HG02623 (cell line): ENCODE measurements at regions not wholly inside any gene's neighbourhood (a gene's known extent, or its start where the extent isn't known, plus 50 kb on each side); places are given as distances from the start of the nearest gene placed in this dataset.
"Not testable (repeated sequence)": the region's sequence is repeated elsewhere in the genome, so short reads cannot be mapped to it uniquely, and the experiment has no call there.

Source experiments
- ATAC-seq: cut with Tn5 transposase; IDR thresholded peaks from one replicate; pipeline ENCODE4 v1.9.1; 2021; ENCODE audit warnings: moderate library complexity; ENCODE audit not compliant: unreplicated experiment

DNA sequence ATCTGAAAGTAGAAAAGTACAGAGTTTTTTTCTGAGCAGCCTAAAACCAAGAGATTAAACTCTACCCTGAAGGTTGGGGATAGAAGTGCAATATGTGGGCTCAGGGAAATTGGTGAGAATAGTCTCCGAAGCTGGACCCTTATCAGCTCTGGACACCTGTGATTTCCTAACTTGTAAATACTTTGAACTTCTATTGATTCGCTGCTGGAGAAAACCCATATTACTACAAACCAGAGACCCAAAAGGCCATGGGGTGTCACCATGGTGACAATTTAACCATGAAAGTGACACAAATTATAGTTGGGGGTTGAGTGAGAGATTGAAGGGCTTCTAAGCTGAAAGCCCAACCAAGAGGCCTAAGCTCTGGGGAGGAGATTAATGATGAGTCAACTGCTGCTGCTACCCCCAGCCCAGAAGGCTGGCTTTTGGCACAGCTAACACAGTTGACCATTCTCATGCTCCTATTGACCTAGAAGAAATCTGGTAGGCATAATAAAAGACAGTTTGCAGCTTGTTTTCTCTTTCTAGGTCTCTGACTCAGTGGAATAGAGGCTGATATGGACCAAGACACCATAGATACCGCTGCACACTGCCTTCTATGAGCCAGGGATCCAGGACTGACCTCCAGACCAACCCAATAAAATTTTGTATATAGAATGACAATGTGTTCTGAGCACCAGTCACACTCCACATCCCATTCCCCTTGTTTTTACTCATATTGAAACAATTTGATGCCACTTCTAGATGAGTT, 131.9 kb upstream of the FNDC3A start:
- no peak for ATAC-seq

GRCh38 chr13:48844676-48845075, 131.0 kb upstream of the FNDC3A start:
- ATAC-seq, result no peak

- ATAC-seq, result no peak
Measured at GRCh38 chr13:48849515-48849914, 126.2 kb upstream of the FNDC3A start.

- ATAC-seq, result no peak
Measured at GRCh38 chr13:48851707-48852106, 124.0 kb upstream of the FNDC3A start.

- ATAC-seq, result no peak
Measured at GRCh38 chr13:48852911-48853727, 122.6 kb upstream of the FNDC3A start.

DNA sequence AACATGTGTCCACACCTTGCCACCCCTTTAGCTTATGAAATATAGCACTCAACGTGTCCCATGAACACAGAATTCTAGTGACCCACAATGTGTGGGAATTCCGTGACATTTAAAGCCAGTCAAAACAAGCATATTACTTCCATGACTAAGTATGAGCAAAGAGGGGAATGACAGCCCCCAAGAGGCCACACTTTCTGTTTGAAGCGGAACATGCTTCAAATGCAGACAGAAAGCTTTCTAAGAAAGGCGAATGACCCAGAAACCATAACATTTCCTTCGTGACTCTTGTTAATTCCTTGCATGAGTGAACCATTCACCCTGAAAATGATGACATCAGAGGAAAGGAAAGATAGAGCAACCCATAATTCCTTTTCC, 122.0 kb upstream of the FNDC3A start:
- no peak for ATAC-seq

DNA sequence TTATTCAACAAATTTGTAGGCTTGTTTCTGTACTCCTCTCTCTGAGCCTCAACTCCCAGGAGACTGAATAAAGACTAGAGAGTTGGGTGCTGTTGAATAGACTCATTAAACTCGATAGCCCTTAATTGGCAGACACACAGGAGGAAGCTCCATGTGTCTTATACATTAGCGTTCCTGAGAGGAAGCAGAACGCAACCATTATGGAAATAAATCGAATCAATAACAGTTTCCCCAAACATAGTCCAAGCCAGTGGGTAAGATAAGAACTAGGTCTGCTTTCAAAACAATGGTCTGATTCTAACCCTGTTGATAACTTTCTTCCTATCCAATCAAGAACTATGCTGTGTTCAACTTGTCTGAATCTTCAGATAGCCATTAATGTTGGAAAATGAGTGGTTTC, 118.1 kb upstream of the FNDC3A start:
- no peak for ATAC-seq

DNA sequence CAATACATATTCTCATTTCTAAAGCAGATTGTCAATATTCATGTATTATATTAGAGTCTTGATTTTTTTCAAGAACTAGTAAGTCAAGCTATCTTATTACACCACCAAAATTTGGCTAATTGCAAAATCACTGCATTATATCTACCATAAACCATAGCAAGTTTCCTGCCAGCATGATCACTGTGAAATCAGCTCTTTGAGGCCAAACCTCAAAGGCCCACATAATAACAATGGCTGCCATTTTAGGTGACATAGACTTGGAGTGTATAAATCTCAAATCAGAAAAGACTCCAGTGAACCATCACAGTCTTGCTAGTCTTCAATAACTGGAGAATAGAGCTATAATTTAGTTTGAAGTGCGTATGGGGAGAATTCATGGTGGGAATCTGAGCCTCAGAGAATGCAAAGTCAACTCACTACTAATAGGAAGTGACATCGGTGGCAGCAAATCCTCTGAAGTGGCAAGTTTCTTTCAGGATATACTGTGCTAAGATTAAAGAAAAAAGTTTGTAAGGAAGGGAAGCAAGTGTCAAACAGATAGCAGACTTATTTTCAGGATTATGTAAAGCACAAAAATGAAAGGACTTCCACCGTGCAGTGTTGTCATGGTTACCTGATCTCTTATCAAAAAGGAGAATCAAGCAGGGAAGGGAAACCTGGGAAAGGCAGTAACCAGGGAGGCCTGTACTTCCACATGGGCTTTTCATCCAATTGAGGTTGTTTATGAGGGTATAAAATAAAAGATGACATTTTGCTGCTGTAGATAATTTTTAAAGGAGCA, 117.4 kb upstream of the FNDC3A start:
- no peak for ATAC-seq

GRCh38 chr13:48859272-48860105, 116.2 kb upstream of the FNDC3A start:
- no peak for ATAC-seq

DNA sequence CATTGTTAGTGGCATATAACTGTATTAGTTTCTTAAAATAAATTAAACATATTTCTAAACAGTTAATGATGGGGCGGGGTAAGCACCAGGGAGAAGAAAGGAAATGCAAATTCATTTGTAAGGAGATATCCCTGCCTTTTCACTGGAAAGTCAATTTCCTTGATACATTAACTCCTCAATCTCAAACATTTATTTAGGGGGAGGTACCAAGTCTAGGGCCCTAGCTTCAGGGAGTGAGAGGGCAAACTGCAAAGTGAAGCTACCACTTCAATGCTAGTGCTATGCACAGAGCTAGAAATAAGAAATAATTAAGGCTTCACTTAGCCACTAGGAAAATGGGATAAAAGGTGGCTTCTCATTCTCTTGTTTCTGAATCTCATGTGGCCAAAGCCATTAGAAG, 115.3 kb upstream of the FNDC3A start:
- ATAC-seq, result no peak

DNA sequence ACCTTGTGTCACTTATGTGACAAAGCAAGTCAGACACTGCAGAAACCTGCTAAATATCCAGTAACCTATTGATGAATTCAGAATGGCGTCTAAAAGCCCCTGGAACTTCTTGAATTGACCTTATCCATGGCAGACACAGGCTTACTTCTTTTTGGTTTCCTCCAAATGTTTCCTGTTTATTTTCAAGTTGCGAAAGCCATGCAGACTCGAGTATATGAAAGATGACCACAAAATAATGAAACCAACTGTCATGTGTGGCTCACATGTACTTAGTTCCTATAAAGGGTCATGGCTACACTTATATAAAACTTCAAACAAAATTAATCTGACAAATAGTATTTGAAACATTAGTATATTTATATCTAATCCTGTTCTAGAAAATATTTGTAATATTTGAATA, 113.1 kb upstream of the FNDC3A start:
- no peak for ATAC-seq

DNA sequence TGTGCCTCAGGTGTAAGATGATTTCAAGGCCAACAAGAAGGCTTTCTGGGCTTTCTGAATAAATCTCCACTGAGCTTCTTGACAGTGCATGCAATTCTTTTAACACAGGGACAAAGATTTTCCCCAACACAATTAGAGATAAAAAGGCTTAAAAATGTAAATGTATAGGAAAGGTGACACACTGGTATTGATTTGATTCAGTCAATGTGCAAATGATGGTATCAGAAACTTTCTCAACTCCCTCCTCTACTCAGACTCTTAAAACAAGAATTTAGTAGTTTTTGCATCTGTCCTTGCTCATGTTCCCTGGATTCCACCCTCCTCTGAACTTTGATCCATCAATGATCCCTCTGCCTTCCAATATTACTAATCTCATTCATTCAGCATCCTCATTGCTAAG, 111.6 kb upstream of the FNDC3A start:
- no peak for ATAC-seq

GRCh38 chr13:48866249-48866648, 109.5 kb upstream of the FNDC3A start:
- ATAC-seq, result no peak

GRCh38 chr13:48873081-48873480, 102.6 kb upstream of the FNDC3A start:
- no peak for ATAC-seq

DNA sequence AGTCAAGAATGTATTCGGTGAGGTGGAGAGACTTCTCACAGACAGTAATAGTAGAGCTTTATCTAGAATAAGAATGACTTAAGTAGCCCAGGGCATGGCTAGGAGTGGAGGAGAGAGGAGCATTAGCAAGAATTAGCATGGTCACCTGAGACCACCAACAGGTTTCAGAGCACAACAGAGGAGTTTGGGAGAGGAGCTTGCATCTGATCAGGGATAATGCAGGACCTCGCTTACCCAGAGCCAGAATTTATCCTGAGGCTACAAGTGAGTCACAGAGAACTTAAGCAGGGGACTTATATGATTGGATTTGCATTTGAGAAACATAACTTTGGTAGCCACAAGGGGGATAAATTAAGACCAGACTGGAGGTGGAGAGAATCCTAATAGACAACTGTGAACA, 102.1 kb upstream of the FNDC3A start:
- ATAC-seq, result no peak

DNA sequence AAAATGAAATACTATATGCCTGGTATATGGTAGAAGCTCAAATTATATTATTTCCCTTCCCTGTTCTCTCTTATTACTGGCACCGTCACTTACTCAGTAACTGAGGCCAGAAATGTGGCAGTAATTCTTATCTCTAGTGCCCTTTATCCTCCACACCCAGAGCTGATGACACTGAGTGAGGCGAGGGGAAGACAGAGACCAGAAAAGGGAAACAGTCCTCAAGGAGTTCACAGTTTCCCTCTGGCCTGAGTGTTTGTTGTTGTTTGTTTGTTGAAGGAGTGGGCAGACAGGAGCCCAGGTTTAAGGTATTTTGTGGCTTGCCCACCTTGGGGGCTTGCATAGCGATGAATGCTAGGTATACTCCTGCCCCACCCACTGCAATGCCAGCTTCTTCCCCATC, 101.5 kb upstream of the FNDC3A start:
- no peak for ATAC-seq

- ATAC-seq, result no peak
Measured at GRCh38 chr13:48875047-48875446, 100.7 kb upstream of the FNDC3A start.

DNA sequence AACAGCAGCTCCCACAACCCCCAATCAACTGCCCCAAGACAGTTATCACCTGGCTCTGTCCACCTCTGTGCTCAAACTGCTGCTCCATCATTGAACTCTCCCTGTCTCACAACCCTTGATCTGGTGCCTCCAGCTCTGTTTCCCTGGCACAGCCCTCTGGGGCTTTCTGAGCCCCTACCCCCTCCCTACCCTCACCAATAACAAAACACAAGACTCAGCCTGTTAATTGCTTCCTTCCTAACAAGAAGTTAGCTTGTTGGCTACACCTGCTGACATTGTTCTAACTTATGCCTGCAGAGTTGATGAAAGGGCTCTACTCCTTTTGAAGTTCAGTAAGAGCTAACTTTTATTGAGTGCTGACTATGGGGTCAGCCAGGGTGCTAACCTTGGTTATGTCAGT, 99.4 kb upstream of the FNDC3A start:
- no peak for ATAC-seq

DNA sequence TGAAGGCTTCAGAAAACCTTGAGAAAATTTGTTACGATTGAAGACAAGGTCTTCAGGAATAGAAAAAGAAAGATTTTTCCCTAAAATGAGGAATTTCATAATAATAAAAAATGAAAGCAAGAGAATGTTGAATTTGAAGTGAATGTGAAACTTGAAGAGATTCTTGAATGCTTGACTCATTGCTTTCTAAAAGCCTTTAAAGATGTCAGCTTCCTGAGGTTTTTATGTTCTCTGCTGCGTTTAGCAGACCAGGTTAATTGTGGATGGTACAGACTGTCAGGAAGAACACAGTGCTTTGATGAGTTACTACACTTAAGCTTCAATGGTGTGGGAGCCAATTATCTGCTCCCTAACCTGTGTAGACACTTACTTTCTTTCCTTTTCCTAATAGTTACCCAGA, 96.3 kb upstream of the FNDC3A start:
- no peak for ATAC-seq

DNA sequence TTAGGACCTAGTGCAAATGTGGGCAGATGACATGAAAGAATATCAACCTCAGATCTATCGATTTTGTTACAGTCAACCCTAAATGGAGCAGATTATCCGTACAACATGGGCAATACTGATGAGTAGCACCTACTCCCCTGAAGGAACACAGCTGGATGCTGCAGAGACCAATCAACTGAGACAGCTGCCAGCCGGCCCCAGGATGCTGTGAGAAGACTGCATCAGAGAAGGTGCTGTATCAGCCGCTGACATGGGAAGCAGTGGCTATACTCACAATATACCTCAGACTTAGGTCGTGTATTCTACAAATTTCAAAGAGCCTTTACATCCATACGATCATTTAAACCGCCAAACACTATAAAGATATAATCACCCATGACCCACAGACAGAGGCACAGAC, 95.9 kb upstream of the FNDC3A start:
- ATAC-seq, result no peak

- ATAC-seq, result not testable (repeated sequence)
Measured at GRCh38 chr13:48883786-48884185, 91.9 kb upstream of the FNDC3A start.
